ENCODE measurements at regions not wholly inside any gene's neighbourhood (a gene's known extent, or its start where the extent isn't known, plus 50 kb on each side); places are given as distances from the start of the nearest gene placed in this dataset.

DNA sequence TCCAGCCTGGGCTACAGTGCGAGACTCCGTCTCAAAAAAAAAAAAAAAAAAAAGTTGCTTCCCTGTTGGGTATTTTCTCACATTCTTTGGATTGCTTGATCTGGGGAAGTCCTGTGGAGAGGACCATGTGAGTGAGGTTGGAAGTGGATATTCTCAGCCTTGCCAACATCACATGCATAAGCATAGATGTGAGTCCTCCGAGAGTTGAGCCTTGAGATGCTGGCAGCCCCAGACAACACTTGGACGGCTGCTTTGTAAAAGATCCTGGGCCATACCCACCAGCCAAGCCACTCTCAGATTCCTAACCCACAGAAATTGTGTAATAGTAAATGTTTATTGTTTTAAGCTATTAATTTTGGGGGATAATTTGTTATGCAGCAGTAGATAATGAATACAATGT lies 1570.0 kb upstream of the GOT2 start:
- DNase-seq (ENCODE audit: low spot score in 2 of 2): no peak
- TF ChIP-seq, protein P1, sequence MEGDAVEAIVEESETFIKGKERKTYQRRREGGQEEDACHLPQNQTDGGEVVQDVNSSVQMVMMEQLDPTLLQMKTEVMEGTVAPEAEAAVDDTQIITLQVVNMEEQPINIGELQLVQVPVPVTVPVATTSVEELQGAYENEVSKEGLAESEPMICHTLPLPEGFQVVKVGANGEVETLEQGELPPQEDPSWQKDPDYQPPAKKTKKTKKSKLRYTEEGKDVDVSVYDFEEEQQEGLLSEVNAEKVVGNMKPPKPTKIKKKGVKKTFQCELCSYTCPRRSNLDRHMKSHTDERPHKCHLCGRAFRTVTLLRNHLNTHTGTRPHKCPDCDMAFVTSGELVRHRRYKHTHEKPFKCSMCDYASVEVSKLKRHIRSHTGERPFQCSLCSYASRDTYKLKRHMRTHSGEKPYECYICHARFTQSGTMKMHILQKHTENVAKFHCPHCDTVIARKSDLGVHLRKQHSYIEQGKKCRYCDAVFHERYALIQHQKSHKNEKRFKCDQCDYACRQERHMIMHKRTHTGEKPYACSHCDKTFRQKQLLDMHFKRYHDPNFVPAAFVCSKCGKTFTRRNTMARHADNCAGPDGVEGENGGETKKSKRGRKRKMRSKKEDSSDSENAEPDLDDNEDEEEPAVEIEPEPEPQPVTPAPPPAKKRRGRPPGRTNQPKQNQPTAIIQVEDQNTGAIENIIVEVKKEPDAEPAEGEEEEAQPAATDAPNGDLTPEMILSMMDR (IDR thresholded peaks at IDR 0.05): no peak
- no peak for TF ChIP-seq POLR2A (IDR thresholded peaks at IDR 0.05)
- intact Hi-C loops (cut with DNase I; ENCODE audit: low total_unique reads): no loop called here
- 71 to 80% methylated on average over 4 of the region's 4 CpGs for WGBS, 2 donors
- H3K4me3 ChIP-seq (ENCODE audit: low read depth, poor library complexity, severe bottlenecking): no peak overlapping the region

DNA sequence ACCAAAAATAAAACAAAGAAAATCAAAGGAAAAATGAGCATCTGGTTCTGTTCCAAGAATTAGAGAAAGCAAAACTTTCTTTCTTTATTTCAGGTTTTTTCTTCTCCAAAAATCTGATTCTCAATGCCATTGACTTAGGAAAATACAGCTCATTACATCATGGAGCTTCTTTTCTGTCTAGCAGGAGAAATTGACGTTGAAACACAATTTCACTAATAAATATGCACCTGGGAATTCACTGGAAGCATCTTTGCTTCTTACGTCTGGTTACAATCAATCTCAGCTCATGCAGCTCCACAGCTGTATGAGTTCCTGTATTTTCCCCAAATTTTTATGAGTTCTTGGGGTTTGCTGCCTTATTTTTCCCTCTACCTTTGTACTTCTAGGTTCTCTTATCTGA lies 1568.6 kb upstream of the GOT2 start:
- no peak for DNase-seq (ENCODE audit: low spot score in 2 of 2)
- intact Hi-C loops (cut with DNase I; ENCODE audit: low total_unique reads): no loop called here
- H3K4me3 ChIP-seq (ENCODE audit: low read depth, poor library complexity, severe bottlenecking): no peak overlapping the region
- TF ChIP-seq, protein P1 (IDR thresholded peaks at IDR 0.05): no peak
- TF ChIP-seq POLR2A (IDR thresholded peaks at IDR 0.05): no peak
- WGBS, 2 donors: 34 to 42% methylated on average over 2 of the region's 2 CpGs

DNA sequence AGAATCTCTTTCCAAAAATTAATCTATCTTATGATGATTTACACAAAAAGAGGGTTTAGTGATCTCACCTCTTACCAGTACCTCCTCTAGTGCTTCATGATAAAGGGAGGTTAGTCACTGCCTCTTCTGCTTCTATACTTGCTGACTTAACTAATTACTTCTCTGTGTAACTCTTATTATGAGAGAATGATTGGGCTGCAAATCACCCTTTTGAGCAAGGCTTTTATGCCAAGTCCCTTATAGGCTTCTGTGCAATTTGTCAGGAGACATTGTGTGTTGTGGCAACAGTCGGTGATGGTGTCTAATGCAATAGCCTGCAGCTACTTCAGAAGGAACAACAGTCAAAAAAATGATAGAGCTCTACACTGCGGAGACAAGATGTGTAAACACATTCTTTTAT lies 1568.1 kb upstream of the GOT2 start:
- no peak for DNase-seq (ENCODE audit: low spot score in 2 of 2)
- no peak overlapping the region for H3K4me3 ChIP-seq (ENCODE audit: low read depth, poor library complexity, severe bottlenecking)
- intact Hi-C loops (cut with DNase I; ENCODE audit: low total_unique reads): no loop called here
- 25 to 28% methylated on average over 2 of the region's 2 CpGs for WGBS, 2 donors
- TF ChIP-seq, protein P1 (IDR thresholded peaks at IDR 0.05): no peak
- TF ChIP-seq POLR2A (IDR thresholded peaks at IDR 0.05): no peak

DNA sequence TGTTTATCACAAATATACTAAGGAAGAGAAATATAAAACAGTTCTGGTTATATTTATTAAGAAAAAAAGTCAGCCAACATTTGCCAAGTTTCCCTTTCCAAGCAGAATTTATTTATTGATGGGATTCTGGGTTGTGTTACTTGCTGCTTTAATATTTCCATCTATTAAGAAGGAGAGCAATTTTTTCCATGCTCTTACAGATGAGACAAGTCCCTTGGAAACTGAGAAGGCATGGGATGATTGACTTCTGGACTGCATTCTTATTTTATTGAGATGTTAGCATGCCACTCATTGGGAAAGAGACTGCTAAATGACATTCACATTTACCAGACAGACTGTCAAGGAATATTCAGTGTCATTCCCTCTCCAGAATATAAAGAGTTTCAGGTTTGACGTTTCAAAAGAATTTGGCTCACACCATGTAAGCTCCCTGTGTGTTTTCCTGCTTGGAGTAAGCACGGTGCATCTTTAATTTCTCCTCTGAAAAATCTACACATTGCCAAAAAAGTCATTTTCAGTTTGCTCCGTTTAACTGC lies 1565.2 kb upstream of the GOT2 start:
- TF ChIP-seq, protein P1 (IDR thresholded peaks at IDR 0.05): no peak
- TF ChIP-seq POLR2A (IDR thresholded peaks at IDR 0.05): no peak
- WGBS, 2 donors: 42 to 47% methylated on average over 3 of the region's 3 CpGs
- intact Hi-C loops (cut with DNase I; ENCODE audit: low total_unique reads): no loop called here
- no peak overlapping the region for H3K4me3 ChIP-seq (ENCODE audit: low read depth, poor library complexity, severe bottlenecking)
- DNase-seq (ENCODE audit: low spot score in 2 of 2): no peak

DNA sequence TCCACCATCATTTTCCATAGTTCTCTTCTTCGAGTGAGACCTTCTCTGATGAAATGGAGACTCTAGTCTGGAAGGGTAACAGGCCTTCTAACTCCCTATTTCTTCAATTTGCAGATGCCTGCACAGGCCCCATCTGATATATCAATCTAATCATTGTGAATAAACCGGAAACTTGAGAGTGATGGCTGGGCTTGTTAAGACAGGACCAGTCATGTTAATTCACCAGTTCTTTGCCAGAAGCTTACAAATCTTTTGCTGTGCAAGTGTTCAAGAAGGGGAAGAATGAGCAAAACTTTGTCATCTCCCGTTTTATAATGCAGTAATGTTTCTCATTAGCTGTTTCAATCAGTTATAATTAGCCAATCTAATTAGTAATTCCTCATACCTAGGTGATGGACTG lies 1561.3 kb upstream of the GOT2 start:
- WGBS, 2 donors: 45 to 47% methylated on average over 3 of the region's 3 CpGs
- intact Hi-C loops (cut with DNase I; ENCODE audit: low total_unique reads): no loop called here
- no peak for TF ChIP-seq POLR2A (IDR thresholded peaks at IDR 0.05)
- TF ChIP-seq, protein P1 (IDR thresholded peaks at IDR 0.05): no peak
- H3K4me3 ChIP-seq (ENCODE audit: low read depth, poor library complexity, severe bottlenecking): no peak overlapping the region
- no peak for DNase-seq (ENCODE audit: low spot score in 2 of 2)

DNA sequence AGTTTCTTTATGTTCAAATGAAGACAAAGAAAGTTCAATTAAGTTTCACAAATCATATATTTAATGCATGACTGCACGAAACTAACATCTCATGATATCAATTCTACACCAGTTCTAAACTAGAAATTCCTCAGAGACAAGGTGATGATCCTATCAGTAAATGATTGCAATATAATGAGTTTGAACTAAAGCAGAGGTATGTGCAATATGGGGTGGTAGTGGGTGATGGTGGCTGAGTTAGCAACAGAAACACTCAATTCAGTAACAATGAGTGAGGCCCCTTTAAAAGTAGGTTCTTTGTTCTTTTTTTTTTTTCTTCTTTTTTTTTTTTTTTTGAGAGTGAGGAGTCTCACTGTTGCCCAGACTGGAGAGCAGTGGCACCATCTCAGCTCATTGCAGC lies 1551.7 kb upstream of the GOT2 start:
- DNase-seq (ENCODE audit: low spot score in 2 of 2): no peak
- intact Hi-C loops (cut with DNase I; ENCODE audit: low total_unique reads): no loop called here
- TF ChIP-seq, protein P1 (IDR thresholded peaks at IDR 0.05): no peak
- TF ChIP-seq POLR2A (IDR thresholded peaks at IDR 0.05): no peak
- no peak overlapping the region for H3K4me3 ChIP-seq (ENCODE audit: low read depth, poor library complexity, severe bottlenecking)
- 40 to 80% methylated on average over 1 of the region's 1 CpG for WGBS, 2 donors

Measured in lower leg skin (tissue), 4 donors.